ENCODE measurements at regions not wholly inside any gene's neighbourhood (a gene's known extent, or its start where the extent isn't known, plus 50 kb on each side); places are given as distances from the start of the nearest gene placed in this dataset.

- Histone ChIP-seq H2BK120ac (ENCODE audit: low read depth, low read length, poor library complexity, severe bottlenecking) (no peak overlapping the region), H3K23ac (ENCODE audit: insufficient read length, low read depth, low read length) (no peak overlapping the region), H3K79me1 (ENCODE audit: insufficient read depth, low read depth, low read length, poor library complexity, severe bottlenecking) (no peaks in the 10 kb centered on the region), H3T11ph (ENCODE audit: low read length) (no peak overlapping the region), H2BK20ac (ENCODE audit: low read depth, low read length, poor library complexity, severe bottlenecking) (no peak overlapping the region), H4K91ac (ENCODE audit: insufficient read length, low read depth, low read length) (no peak overlapping the region), H4K8ac (replicated peaks; ENCODE audit: insufficient read length, low read depth, low read length) (no peak overlapping the region), H3K4me2 (ENCODE audit: insufficient read depth, insufficient read length, low read length) (no peak overlapping the region), H2AFZ (ENCODE audit: low read length) (no peak overlapping the region), H3K9me3 (ENCODE audit: control insufficient read depth, low read depth, low read length) (no peaks in the 10 kb centered on the region), H3K14ac (ENCODE audit: insufficient read depth, low read length) (no peak overlapping the region), H3K27ac (ENCODE audit: insufficient read length, low read depth, low read length) (no peak overlapping the region), H2BK15ac (ENCODE audit: low read depth, low read length) (no peak overlapping the region), H4K20me1 (ENCODE audit: control insufficient read depth, insufficient read depth, insufficient read length) (no peaks in the 10 kb centered on the region), H2BK5ac (ENCODE audit: insufficient read length, low read length) (no peak overlapping the region), H3K9ac (ENCODE audit: extremely low read depth, insufficient read length, low read length) (no peak overlapping the region), H3K4ac (ENCODE audit: low read depth, low read length) (no peak overlapping the region), H3K4me1 (ENCODE audit: insufficient read depth, low read length) (no peaks in the 10 kb centered on the region), H3K56ac (ENCODE audit: insufficient read length, low read depth, low read length) (no peak overlapping the region), H3K23me2 (ENCODE audit: insufficient read length, low read depth, low read length, poor library complexity, severe bottlenecking) (no peaks in the 10 kb centered on the region), H3K27me3 (ENCODE audit: insufficient read depth, low read length) (no peaks in the 10 kb centered on the region), H2BK12ac (ENCODE audit: insufficient read length, low read depth, low read length) (no peak overlapping the region), H4K5ac (ENCODE audit: insufficient read length, low read depth, low read length) (no peak overlapping the region), H3K79me2 (ENCODE audit: insufficient read depth, low read length) (no peaks in the 10 kb centered on the region), H2AK5ac (ENCODE audit: insufficient read length, low read length) (no peak overlapping the region), H3K18ac (ENCODE audit: insufficient read length, low read depth, low read length) (no peak overlapping the region)
- Mint-ChIP-seq H3K4me1 (no peaks in the 10 kb centered on the region), H3K36me3 (ENCODE audit: insufficient read depth in 1 of 3, low read depth in 3 of 3) (no peaks in the 10 kb centered on the region; a peak in 1 of 7 replicates), H3K4me3 (no peak overlapping the region), H3K9me3 (0 out of 5 replicates have a peak, but pooled peaks cover 0 to 2% of the 10 kb centered on the region in 2 experiments), H3K27ac (no peak overlapping the region), H3K27me3 (ENCODE audit: low read depth) (no peaks in the 10 kb centered on the region)
- TF ChIP-seq CTCF (conservative IDR thresholded peaks at IDR 0.05), result no peak
- DNase-seq, result no peak
- WGBS (ENCODE audit: extremely low coverage, insufficient read length, low lambda C conversion rate), result no CpG with 5 or more reads among the region's 4 CpGs
These were observed 211.3 kb downstream of the MYCN start for GRCh38 chr2:16151651-16152050.

All from H9 (cell line).